GM18909 (cell line): ENCODE measurements at regions not wholly inside any gene's neighbourhood (a gene's known extent, or its start where the extent isn't known, plus 50 kb on each side); places are given as distances from the start of the nearest gene placed in this dataset.

Experiments
- ATAC-seq: cut with Tn5 transposase; IDR thresholded peaks from one replicate; pipeline ENCODE4 v1.9.1; 2021; ENCODE audit warnings: mild to moderate bottlenecking; ENCODE audit not compliant: unreplicated experiment, poor library complexity

- ATAC-seq: no peak
These were observed 194.8 kb upstream of the IL12B start for GRCh38 chr5:159525117-159525516.

DNA sequence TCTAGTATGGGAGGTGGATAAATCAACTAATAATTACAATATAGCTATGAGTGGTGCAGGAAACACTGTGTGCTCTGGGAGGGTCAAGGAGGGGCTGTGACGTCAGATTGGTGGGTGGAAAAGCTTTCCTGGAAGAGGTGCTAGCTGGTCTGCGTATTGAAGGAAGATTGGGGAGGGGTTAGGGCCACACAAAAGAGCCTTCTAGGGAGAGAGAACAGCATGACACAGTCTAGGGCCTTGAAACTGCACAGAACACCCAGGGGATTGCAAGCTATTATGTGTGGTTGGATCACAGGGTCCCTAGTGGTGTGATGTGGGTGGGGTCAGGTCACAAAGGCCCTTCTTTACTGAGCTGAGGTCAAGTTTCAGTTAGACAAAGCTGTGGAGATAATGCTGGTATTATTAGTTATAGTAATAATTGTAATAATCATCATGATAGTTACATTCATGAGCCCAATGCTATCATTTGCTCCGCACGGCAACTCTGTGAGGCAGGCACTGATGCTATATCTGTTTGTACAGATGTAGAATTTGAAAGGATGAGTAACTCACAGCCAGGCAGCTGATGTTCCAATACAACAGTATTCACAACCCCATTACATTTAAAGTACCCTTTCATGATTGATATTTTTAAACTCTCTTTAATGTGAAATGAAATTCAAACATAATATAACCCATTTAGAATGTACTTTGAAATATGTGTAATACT lies 197.4 kb upstream of the IL12B start:
- ATAC-seq: no peak

DNA sequence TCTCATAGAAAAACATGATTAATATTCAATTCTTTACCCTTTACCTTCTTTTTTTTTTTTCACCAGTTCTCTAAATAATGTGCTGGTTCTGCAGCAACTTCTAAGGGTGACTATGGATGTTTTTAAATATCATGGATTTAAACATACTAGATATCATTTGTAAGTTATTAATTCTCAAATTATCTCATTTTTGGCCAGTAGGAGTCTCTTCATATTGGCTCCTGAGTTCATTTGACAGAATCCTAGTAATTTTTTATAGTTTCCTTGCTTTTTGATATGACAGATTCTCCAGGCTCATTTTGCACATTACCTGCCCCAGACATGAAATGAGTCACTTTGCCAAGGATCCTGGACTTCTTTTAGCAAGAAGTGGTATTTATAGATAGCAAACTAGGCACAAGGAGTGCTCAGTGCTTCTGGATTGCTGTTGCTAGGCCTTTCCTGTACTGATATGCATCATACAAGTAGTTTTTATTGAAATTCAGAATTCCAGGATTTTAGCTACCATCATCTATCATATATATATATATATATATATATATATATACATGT lies 201.3 kb upstream of the IL12B start:
- no peak for ATAC-seq

DNA sequence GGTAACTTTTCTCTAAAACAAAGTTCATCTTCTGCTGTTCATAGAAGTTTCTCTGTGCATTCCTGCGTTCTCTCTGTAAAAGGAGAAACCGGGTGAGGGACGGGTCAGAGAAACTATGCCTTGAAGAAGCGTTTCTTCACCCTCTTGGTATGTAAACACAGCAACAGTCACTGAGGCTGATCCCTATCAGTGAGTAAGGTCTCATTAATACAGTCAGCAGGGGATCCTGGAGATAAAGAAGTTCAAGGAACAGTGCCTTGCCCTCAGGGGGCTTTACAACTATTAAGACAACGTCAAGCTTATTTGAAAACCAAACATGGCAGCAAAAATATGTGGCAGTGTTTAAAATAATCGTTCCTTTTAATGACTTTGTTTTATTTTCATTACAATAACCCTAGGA lies 202.9 kb upstream of the IL12B start:
- no peak for ATAC-seq

GRCh38 chr5:159536166-159536565 lies 205.9 kb upstream of the IL12B start:
- ATAC-seq: no peak

- no peak for ATAC-seq
These were observed 206.4 kb upstream of the IL12B start for GRCh38 chr5:159536646-159537045.

DNA sequence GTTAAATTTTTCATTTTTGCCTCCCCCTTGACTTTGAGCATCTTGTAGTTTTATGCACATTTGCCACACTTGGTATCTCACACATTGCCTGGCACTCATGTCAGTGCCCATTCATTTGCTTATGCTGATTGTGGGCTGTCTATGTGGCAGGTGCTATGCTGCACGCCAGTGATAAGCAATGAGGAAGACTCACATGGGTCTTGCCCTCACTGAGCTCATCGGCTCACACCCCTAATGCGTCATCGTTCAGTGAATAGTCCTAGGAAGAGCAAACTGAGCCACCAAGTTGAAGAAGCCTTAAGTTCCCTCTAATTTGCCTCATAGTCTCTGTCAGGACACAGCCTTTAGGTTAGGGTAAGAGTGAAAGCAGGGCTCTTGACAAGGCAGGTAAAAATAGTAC lies 209.4 kb upstream of the IL12B start:
- no peak for ATAC-seq

GRCh38 chr5:159543326-159543725 lies 213.0 kb upstream of the IL12B start:
- no peak for ATAC-seq

- ATAC-seq: no peak
These were observed 214.9 kb upstream of the IL12B start for GRCh38 chr5:159545156-159545555.

- ATAC-seq: no peak
These were observed 217.3 kb upstream of the IL12B start for GRCh38 chr5:159547466-159548195.

GRCh38 chr5:159548517-159548916 lies 218.2 kb upstream of the IL12B start:
- no peak for ATAC-seq

DNA sequence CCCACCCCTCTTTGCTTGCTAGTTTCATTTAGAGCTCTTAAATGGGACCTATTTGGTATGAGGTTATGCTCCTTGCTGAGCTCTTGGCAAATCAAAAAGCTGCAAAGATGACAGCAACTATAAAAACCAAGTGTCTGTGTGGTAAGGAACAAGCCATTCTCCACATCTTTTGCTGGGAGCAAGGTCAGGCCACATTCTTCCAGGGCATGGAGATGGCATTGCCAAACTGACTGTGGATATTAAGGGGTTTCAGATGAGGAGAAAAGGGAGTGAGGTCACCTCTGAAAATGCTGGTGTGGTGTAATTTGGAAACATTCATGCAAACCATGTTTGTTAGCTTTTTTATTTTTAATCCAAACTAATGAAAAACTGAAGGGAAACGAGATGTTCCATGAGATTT lies 218.8 kb upstream of the IL12B start:
- ATAC-seq: no peak

DNA sequence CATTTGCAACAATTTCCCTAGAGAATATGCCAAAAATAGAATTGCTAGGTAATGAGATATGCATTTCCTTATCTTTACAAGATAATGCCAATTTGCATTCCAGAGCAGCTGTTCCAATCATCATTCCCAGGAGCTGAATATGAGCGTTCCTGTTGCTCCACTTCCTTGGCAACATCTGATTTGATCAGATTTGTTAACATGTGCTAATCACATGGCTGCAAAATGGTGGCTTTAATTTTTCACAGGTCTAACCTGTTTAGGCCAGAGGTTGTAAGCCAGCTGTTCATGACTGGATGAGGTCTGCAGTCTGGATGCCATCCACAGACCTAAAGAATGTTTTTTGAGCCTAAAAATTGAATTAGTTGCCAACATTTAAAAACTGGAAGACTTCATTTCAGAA lies 220.7 kb upstream of the IL12B start:
- ATAC-seq: no peak

DNA sequence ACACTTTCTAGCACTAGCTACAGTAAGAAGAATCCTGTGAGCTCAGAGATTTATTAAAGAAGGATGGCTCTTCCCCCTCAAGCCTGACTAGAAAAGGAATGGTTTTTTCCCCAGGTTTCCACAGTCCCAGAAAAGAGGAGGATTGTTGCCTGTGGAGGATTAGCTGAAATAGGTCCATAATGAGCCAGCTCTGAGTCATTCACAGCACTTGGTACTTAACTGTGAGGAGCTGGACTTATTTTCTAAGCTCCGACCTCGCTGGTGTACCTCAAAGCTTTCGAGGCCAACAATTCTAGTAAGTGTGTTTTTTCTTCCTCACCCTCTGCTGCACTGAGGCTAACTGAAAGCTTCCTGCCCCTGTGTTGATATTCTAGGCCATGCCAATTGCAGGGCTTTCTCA lies 222.5 kb upstream of the IL12B start:
- ATAC-seq: no peak

DNA sequence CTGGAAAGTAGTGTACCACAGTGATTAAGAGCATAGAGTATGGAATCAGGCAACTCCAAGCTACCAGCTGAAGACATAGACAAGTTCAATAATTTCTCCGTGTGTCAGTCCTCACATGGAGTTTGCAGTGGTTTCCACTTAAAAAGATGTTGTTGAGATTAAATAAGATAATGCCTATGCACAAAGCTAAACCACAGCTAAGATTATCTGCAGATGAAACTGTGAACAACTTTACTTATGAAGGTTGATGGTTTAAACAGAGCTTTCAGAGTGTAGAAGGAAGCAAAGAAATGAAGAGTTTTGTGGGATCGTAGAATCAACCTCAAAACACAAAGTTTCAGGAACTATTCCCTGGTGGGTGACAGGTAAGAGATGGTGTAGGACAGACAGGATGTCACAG lies 223.5 kb upstream of the IL12B start:
- ATAC-seq: no peak

DNA sequence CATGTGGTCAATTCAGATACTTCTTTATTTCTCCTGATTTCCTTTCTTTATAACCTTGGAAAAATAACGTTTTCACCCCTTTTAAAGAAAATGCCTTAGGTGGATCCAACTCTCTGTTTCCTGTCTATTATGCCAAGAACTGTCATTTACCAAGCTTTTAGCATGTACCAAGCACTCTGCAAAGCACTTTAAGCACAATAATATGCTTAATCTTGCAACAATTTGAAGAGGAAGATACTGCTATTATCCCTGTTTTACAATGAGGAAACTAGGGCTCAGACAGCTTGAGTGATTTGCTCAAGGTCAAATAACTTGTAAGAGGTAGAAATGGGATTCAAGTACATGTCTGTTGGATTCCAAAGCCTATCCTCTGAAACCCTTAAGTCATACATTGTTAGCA lies 224.8 kb upstream of the IL12B start:
- ATAC-seq: no peak

DNA sequence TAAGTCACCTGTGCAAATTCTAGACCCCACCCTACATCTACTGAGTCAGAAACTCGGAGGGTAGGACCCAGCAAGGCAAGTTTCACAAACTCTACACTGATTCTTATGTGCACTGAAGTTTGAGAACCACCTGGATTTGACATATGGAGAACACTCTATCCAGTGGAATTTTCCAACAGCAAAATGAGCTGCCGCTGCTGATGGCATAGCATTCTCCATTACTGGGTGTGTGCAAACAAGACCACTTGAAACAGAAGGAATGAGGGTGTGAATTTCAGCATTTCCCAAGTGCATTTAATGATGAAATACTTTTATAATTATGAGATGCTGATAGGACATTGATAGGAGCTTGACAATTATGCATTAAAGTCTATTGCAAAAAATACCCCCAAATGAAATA lies 229.1 kb upstream of the IL12B start:
- ATAC-seq: no peak

DNA sequence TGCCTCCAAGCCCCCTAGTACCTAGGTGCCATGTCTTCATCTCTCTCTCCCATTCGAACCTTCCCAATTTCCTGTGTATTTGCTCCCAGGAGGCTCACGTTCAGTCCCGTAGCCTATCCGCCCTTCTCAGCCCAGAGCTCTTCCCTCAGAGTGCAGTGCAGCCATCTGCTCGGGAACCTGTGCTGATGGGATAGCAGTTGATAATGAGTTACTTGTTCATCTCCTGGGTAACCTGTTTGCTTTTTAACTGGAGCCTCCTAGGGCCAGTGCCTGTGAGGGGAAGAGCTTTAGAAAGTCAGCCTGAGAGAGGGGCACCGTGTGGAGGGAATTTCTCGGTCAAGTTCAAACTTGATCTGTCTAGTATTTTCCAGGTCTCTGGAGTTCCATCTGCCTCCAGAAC lies 229.8 kb upstream of the IL12B start:
- ATAC-seq: no peak

DNA sequence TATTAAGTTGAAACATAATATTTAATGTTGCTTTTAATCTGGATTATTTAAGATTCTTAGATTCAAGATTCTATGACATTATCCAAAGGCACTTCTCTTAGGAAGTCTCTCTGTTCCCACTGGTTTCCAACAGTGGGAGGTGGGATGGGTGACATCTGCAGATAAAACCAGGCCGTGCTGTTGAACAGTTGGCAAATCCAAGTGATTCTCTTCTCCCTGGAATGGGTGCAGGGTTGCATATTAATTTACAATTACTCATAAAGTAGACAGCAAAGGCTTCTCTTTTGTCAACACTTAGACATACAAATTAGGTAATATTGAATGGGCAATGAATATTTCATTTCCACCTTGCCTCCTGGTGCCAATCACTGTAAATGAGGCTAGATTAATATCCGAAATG lies 233.7 kb upstream of the IL12B start:
- no peak for ATAC-seq

GRCh38 chr5:159566832-159567231 lies 236.5 kb upstream of the IL12B start:
- no peak for ATAC-seq

DNA sequence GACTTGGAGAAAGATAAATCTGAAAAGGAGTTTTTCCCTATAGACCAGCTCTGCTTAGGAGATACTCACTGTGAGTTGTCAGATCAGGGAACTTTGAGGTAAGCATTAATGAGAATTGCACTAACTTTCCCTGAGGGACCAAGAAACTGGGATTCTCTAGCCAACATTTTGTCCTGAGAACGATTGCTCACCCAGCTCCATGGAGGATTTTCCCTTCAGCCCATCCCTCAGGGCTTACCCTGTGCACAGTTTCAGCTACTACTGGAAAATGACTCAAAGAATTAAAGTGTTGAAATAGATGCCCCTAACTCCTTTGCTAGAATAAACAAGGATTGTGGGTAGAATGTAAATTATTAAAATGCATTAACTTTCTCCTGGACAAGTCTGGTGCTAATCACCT lies 237.2 kb upstream of the IL12B start:
- ATAC-seq: no peak
